Pulmonary artery endothelial cell (primary cell): ENCODE measurements at regions not wholly inside any gene's neighbourhood (a gene's known extent, or its start where the extent isn't known, plus 50 kb on each side); places are given as distances from the start of the nearest gene placed in this dataset.

Experiments
- DNase-seq: peaks from one replicate; pipeline ENCODE4 v3.0.0-alpha.2; 2011; ENCODE audit warnings: low read depth, low spot score

DNA sequence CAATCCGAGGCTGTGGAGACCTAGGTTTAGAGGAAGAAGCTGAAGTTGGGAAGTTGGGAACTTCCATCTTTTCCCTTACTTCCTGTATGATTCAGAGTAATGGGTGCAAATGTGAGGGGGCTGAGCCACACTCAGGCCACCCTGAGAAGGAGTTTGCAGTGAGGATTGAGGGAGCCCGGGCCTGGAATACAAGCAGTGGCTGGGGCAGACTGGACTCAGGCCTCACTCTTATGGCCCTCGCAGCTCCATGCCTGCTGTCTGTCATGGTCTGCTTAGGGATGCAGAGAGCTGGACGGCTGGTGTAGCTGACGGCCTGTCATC lies 73.7 kb upstream of the RAB4A start:
- no peak for DNase-seq

DNA sequence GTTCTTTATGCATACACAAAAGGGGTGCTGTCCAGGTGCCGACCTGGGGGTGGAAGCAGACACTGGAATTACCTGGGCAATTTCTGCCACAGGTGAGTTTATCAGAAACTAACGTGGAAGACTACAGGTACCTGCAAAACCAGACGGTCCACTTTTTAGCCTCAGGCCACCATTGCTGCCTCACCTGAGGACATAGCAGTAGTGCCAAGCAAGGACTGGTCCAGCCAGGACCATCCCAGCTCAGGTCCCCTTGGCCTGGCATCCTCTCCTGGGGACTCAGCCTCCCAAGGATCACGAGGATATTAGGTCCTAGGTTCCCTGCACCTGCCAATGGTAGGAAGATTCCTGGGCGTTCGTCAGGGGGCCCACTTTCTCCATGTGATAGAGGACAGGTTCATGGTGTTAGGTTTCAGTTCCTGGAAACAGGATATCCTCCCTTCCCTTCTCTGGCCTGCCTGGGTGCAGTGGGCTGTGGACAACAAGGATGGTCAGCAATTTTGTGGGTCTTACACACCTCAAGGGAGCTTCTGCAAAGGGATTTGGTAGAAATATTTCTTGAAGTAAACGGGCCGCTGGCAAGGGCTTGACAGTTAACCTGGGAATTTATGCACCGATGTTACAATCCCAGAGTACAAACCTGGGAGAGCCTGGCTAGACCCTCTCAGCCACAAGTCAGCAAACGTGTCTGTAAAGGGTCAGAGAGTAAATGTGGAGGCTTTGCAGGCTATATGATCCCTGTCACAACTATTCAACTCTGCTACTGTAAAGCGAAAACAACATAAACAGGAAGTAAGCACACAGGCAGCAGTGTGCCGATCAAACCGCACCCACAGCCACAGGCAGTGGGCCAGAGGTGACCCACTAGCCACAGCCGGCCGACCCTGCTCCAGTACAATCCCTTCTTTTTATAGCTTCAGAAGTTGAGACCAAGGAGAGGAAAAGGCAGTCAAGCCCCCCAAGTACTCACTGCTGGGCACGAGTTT lies 71.4 kb upstream of the RAB4A start:
- DNase-seq = no peak

DNA sequence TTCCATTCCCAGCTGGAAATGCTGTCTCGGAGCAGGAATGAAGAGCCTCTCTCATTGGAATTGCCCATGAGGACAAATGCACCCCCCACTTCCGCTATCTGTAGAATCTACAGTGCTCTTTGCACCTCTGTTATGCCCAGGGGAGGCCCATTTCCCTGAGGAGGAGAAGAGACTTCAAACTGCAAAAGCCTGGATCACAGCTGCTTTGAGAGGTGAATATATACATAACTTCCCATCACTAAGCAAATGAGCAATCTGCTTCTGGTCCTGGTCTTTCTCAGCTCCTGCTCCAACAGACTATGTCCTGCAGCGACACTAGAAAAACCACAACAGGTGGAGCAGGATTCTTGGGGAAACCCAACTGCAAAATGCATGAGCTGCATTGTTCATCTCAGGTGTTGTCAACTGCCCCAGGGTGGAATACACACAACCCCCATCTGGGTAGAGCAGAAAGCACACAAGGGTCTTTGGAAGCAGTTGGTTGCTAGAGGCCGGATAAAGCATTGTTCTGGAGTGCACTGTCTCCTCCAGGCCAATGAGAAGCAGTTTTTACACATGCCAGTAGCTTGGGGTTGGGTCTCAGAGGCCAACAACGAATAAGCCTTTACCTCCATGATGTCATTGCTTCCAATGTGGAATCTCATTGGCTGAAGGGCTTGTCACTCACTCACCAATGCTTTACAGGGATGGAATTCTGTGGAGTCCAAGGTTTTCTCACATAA lies 67.7 kb upstream of the RAB4A start:
- DNase-seq = no peak

DNA sequence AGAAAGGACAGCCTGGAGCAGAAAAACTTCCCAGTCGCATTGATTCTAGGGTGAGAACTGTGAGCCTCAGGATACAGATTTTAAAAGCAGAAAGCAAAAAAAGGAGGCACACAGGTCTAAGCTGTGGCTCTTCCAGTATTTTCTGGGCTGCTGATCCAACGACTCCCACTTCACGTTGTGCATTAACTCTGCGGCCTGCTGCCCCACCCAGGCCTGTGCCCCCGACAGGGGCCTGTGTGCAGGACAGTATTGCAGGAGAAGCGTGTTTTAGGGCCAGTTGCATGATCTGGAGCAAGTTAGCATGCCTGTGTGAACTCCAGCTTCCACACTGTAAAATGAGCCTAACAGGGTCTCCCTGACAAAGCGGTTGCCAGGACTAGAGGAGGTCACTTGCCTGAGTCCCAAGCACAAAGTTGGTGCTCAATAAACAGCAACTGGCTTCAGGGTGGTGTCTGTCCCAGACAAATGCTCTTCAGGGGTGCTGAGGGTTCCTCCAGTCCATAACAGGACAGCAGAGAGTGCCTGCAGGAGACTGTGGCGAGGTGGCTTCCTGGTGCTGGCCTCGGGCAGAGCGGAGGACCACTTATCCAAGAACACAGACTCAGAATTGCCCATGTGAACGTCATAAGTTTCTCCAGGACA lies 66.8 kb upstream of the RAB4A start:
- DNase-seq = no peak

GRCh38 chr1:229204921-229205777 lies 65.8 kb upstream of the RAB4A start:
- DNase-seq = no peak

DNA sequence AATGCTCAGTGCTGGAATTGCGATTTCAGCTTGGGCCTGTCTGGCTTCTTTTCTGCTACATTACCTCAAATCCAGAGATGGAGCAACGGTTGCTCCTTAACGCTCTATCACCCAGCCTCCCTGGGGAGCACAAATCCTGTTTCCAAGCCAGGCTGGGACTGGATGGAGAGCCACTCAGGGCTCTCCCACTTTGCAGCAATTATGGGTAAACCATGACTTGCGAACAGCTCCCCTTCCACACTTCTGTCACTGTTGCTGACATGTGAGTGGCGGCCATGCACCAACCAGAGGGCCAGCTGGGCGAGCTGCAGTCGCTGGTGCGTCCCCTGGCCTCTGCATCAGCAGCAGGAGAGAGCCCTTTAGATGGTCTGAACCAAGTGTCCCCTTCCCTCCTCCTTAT lies 65.1 kb upstream of the RAB4A start:
- DNase-seq = no peak

- no peak for DNase-seq
These were observed 63.0 kb upstream of the RAB4A start for GRCh38 chr1:229207916-229208315.

- DNase-seq = no peak
These were observed 62.4 kb upstream of the RAB4A start for GRCh38 chr1:229208481-229208880.

DNA sequence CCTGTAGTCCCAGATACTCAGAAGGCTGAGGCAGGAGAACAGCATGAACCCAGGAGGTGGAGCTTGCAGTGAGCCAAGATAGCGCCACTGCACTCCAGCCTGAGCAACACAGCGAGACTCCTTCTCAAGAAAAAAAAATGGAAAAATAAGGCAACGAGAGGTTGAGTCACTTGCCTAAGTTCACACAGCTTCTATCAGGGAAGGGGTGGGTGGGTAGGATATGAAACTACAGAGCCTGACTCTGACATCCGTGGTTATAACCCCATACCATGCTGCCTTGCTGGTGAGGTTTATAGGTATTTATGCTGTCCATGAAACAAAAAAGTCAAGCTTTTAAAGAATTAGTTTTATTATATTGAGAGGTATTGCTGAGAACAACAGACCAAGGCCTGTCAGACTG lies 61.5 kb upstream of the RAB4A start:
- no peak for DNase-seq

DNA sequence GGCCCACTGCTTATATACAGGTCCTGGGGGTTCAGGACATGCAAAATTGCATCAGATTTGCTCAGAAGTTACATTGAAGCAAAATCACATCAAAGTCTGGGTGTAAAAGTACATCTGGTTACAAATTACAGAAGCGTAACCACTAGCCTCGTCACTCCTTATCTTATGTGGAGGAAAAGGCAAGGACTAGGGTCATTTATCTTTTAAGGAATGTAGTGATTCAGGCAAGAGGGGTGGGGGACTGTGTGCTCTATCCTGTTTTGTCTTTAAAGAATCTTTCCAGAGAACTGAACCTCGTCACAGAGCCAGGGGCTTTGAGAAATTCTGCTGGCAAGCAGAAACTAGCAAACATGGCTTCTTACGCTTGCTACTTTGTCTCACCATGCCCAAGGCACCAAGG lies 61.1 kb upstream of the RAB4A start:
- no peak for DNase-seq

DNA sequence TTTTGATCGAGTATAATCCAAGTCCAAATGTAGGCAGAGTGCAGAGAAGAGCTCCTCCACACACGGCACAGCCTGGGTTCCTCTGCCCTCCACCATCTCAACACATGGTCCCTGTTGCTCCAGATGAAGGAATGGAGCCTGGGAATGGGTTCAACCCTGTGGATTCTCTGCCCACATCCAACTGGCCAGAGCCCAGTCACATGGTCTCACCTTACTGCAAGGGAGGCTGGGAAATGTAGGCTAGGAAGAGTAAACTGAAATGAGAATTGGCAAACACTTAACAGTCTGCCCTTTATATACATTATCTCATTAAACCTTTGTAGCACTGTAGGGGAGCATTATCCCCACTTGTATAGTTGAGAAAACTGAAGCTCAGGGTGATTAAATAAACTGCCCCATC lies 60.1 kb upstream of the RAB4A start:
- DNase-seq = no peak

GRCh38 chr1:229213797-229214196 lies 57.1 kb upstream of the RAB4A start:
- DNase-seq = no peak

GRCh38 chr1:229217716-229218115 lies 53.2 kb upstream of the RAB4A start:
- DNase-seq = no peak

DNA sequence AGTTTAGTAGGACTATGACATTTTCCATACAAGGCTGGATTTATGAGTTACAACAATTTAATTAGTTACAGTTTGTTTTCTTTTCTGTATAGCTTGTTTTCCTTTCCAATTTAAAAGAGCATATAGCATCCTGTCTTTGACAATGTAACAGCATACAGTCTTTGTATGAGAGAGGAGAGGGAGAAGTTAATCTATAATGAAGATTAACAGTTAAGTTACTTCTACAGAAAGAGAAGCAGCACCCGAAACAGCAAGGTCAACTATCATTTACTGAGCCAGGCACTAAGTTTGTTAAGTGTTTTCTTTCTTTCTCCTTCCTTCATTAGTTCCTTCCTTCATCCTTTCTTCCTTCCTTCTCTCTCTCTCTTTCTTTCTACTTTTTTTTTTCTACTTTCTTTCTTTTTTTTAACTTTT lies 52.3 kb upstream of the RAB4A start:
- DNase-seq = no peak

- DNase-seq = no peak
These were observed 50.6 kb upstream of the RAB4A start for GRCh38 chr1:229220163-229220846.

- no peak for DNase-seq
These were observed 49.5 kb upstream of the RAB4A start for GRCh38 chr1:229221106-229222019.
